Testis (tissue), 2 donors: ENCODE measurements at regions not wholly inside any gene's neighbourhood (a gene's known extent, or its start where the extent isn't known, plus 50 kb on each side); places are given as distances from the start of the nearest gene placed in this dataset.

Source experiments
- CTCF ChIP-seq, 3 experiments: fragments of 450-650 bp in 2 of 3; fragments of 200-600 bp in 1 of 3; sonication (generic) in 1 of 3; IDR thresholded peaks; one replicate each; pipeline ENCODE4 v1.5.1; 2016 to 2019; ENCODE audit warnings: antibody characterized with exemption in 3 of 3, mild to moderate bottlenecking in 2 of 3, moderate library complexity in 1 of 3
- POLR2A ChIP-seq: fragments of 450-650 bp; IDR thresholded peaks from one replicate; pipeline ENCODE4 v1.6.1; 2017; ENCODE audit warnings: antibody characterized with exemption, mild to moderate bottlenecking, moderate library complexity

GRCh38 chr3:461006-461405 is 264.4 kb downstream of the CHL1 start:
- TF ChIP-seq CTCF (IDR thresholded peaks at IDR 0.05) = no peak
- TF ChIP-seq POLR2A = no peak
